ENCODE measurements at regions not wholly inside any gene's neighbourhood (a gene's known extent, or its start where the extent isn't known, plus 50 kb on each side); places are given as distances from the start of the nearest gene placed in this dataset.

- TF ChIP-seq, protein P1, sequence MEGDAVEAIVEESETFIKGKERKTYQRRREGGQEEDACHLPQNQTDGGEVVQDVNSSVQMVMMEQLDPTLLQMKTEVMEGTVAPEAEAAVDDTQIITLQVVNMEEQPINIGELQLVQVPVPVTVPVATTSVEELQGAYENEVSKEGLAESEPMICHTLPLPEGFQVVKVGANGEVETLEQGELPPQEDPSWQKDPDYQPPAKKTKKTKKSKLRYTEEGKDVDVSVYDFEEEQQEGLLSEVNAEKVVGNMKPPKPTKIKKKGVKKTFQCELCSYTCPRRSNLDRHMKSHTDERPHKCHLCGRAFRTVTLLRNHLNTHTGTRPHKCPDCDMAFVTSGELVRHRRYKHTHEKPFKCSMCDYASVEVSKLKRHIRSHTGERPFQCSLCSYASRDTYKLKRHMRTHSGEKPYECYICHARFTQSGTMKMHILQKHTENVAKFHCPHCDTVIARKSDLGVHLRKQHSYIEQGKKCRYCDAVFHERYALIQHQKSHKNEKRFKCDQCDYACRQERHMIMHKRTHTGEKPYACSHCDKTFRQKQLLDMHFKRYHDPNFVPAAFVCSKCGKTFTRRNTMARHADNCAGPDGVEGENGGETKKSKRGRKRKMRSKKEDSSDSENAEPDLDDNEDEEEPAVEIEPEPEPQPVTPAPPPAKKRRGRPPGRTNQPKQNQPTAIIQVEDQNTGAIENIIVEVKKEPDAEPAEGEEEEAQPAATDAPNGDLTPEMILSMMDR (IDR thresholded peaks at IDR 0.05; ENCODE audit: extremely low read depth, missing control alignments): no peak
- no peak for DNase-seq (ENCODE audit: low spot score)
These were observed 180.7 kb downstream of the FNDC1 start for GRCh38 chr6:159349915-159350314.

GRCh38 chr6:159343709-159344108, 174.5 kb downstream of the FNDC1 start:
- TF ChIP-seq, protein P1 (IDR thresholded peaks at IDR 0.05; ENCODE audit: extremely low read depth, missing control alignments): no peak
- no peak for DNase-seq (ENCODE audit: low spot score)

GRCh38 chr6:159342146-159342545, 172.9 kb downstream of the FNDC1 start:
- TF ChIP-seq, protein P1 (IDR thresholded peaks at IDR 0.05; ENCODE audit: extremely low read depth, missing control alignments): no peak
- no peak for DNase-seq (ENCODE audit: low spot score)

DNA sequence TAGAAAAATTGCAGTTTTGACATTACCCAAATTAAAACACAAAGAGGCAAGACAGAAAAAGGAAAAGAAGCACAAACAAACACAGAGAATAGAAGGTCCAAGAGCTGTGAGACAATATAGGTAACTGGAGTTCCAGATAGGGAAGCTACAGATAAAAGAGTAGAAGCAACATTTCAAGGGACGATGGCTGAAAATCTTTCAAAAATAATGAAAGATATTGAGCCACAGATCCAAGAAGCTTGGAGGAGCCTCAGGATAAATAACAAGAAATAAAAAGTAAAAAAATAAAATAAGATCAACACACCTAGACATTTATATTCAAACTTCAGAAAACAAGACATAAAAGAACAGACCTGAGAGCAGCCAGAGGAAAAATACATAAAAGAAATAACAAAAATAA, 164.9 kb downstream of the FNDC1 start:
- TF ChIP-seq, protein P1 (IDR thresholded peaks at IDR 0.05; ENCODE audit: extremely low read depth, missing control alignments): no peak
- DNase-seq (ENCODE audit: low spot score): no peak

DNA sequence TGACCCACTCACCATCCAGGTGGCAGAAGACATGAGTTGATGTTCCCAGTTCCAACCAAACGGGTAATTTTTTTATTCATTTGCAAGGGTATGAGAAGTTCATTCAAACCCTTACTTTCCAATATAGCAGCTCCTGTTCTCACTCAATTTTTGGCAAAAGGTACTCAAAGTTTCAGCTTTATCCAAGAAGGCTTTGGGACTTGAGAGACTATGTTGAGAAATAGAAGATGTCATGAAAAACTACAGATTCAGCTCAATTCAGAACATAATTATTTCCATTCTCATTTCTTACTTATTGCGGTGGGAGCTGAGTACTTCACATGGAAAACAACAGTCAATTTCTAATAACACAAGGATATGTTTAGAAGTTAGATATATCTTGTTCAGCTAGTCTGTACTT, 162.3 kb downstream of the FNDC1 start:
- TF ChIP-seq, protein P1 (IDR thresholded peaks at IDR 0.05; ENCODE audit: extremely low read depth, missing control alignments): no peak
- DNase-seq (ENCODE audit: low spot score): no peak

GRCh38 chr6:159329081-159329480, 159.9 kb downstream of the FNDC1 start:
- no peak for DNase-seq (ENCODE audit: low spot score)
- TF ChIP-seq, protein P1 (IDR thresholded peaks at IDR 0.05; ENCODE audit: extremely low read depth, missing control alignments): no peak

GRCh38 chr6:159328052-159328451, 158.9 kb downstream of the FNDC1 start:
- TF ChIP-seq, protein P1 (IDR thresholded peaks at IDR 0.05; ENCODE audit: extremely low read depth, missing control alignments): no peak

More at GRCh38 chr6:159328052-159328451, 158.9 kb downstream of the FNDC1 start:
- no peak for DNase-seq (ENCODE audit: low spot score)
